ENCODE measurements at regions not wholly inside any gene's neighbourhood (a gene's known extent, or its start where the extent isn't known, plus 50 kb on each side); places are given as distances from the start of the nearest gene placed in this dataset.

DNA sequence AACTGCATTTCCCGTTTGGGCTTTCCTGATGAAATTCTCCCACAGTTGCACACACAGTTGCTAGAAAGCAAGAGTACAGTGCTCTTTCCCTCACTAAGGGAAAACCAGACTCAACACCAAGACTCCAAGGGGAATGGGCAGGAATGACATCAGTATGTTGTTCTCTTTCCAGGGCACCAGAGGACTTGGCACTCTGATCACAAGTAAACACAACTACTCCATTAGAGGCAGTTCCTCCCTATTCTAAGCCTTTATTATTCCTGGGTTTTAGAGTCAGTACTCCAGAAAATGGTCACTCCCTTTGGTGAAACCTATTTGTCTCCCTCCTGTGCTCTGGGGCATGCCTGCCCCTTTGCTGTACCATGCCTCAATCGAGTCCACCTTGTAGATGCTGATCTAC lies 52.3 kb upstream of the VGLL4 start:
- no peak for TF ChIP-seq EP300 (IDR thresholded peaks at IDR 0.05)
- TF ChIP-seq CTCF (IDR thresholded peaks at IDR 0.05): no peak
- no peak for TF ChIP-seq POLR2AphosphoS5 (IDR thresholded peaks at IDR 0.05)
